ENCODE measurements at regions not wholly inside any gene's neighbourhood (a gene's known extent, or its start where the extent isn't known, plus 50 kb on each side); places are given as distances from the start of the nearest gene placed in this dataset.
"Not testable (repeated sequence)": the region's sequence is repeated elsewhere in the genome, so short reads cannot be mapped to it uniquely, and the experiment has no call there.

- DNase-seq (ENCODE audit: missing footprints) (peak; percentile 27), ATAC-seq (no peak)
- intact Hi-C loops (cut with DNase I): no loop called here
Measured at GRCh38 chr19:30095171-30095570, 153.1 kb downstream of the URI1 start.

- intact Hi-C loops (cut with DNase I): no loop called here
- DNase-seq (ENCODE audit: missing footprints) (peak; percentile 37), ATAC-seq (no peak)
Measured at GRCh38 chr19:30096596-30097370, 154.7 kb downstream of the URI1 start.

GRCh38 chr19:30097746-30098280 lies 155.8 kb downstream of the URI1 start:
- DNase-seq (ENCODE audit: missing footprints) (peak; percentile 55), ATAC-seq (no peak)
- intact Hi-C loops (cut with DNase I): no loop called here

- DNase-seq (ENCODE audit: missing footprints) (no peak), ATAC-seq (no peak)
- intact Hi-C loops (cut with DNase I): no loop called here
Measured at GRCh38 chr19:30102239-30102638, 160.2 kb downstream of the URI1 start.

GRCh38 chr19:30102666-30103065 lies 160.6 kb downstream of the URI1 start:
- no peak for ATAC-seq
- peak; percentile 20 for DNase-seq (ENCODE audit: missing footprints)
- intact Hi-C loops (cut with DNase I): no loop called here

- ATAC-seq (no peak), DNase-seq (ENCODE audit: missing footprints) (no peak)
- intact Hi-C loops (cut with DNase I): no loop called here
Measured at GRCh38 chr19:30103981-30104380, 161.9 kb downstream of the URI1 start.

GRCh38 chr19:30105316-30105715 lies 163.3 kb downstream of the URI1 start:
- peak; percentile 6 for DNase-seq (ENCODE audit: missing footprints)
- ATAC-seq: no peak
- intact Hi-C loops (cut with DNase I): no loop called here

- DNase-seq (ENCODE audit: missing footprints): peak; percentile 23
- ATAC-seq: no peak
- intact Hi-C loops (cut with DNase I): no loop called here
Measured at GRCh38 chr19:30105727-30106126, 163.7 kb downstream of the URI1 start.

GRCh38 chr19:30106417-30107095 lies 164.5 kb downstream of the URI1 start:
- intact Hi-C loops (cut with DNase I): no loop called here
- peak; percentile 8 for DNase-seq (ENCODE audit: missing footprints)
- ATAC-seq: no peak

- intact Hi-C loops (cut with DNase I): no loop called here
- DNase-seq (ENCODE audit: missing footprints) (peak; percentile 41), ATAC-seq (no peak)
Measured at GRCh38 chr19:30107251-30107650, 165.2 kb downstream of the URI1 start.

- no peak for ATAC-seq
- intact Hi-C loops (cut with DNase I): no loop called here
- peak; percentile 11 for DNase-seq (ENCODE audit: missing footprints)
Measured at GRCh38 chr19:30109565-30109964, 167.5 kb downstream of the URI1 start.

GRCh38 chr19:30111021-30111855 lies 169.2 kb downstream of the URI1 start:
- intact Hi-C loops (cut with DNase I): no loop called here
- DNase-seq (ENCODE audit: missing footprints) (no peak), ATAC-seq (no peak)

- intact Hi-C loops (cut with DNase I): no loop called here
- ATAC-seq: no peak
- no peak for DNase-seq (ENCODE audit: missing footprints)
Measured at GRCh38 chr19:30112171-30112570, 170.1 kb downstream of the URI1 start.

- no peak for DNase-seq (ENCODE audit: missing footprints)
- no peak for ATAC-seq
- intact Hi-C loops (cut with DNase I): no loop called here
Measured at GRCh38 chr19:30112666-30113065, 170.6 kb downstream of the URI1 start.

- intact Hi-C loops (cut with DNase I): no loop called here
- no peak for DNase-seq (ENCODE audit: missing footprints)
- no peak for ATAC-seq
Measured at GRCh38 chr19:30113186-30113585, 171.1 kb downstream of the URI1 start.

GRCh38 chr19:30114095-30114494 lies 172.1 kb downstream of the URI1 start:
- ATAC-seq; intact Hi-C loops (cut with DNase I); DNase-seq (ENCODE audit: missing footprints): not testable (repeated sequence)

- intact Hi-C loops (cut with DNase I): no loop called here
- DNase-seq (ENCODE audit: missing footprints) (no peak), ATAC-seq (no peak)
Measured at GRCh38 chr19:30115947-30116346, 173.9 kb downstream of the URI1 start.

GRCh38 chr19:30116530-30116929 lies 174.5 kb downstream of the URI1 start:
- no peak for DNase-seq (ENCODE audit: missing footprints)
- intact Hi-C loops (cut with DNase I): no loop called here
- ATAC-seq: no peak

GRCh38 chr19:30116984-30117555 lies 175.0 kb downstream of the URI1 start:
- intact Hi-C loops (cut with DNase I): no loop called here
- DNase-seq (ENCODE audit: missing footprints) (no peak), ATAC-seq (no peak)

All from Right ventricle myocardium inferior (tissue), 1 donor.